H9 (cell line): ENCODE measurements at regions not wholly inside any gene's neighbourhood (a gene's known extent, or its start where the extent isn't known, plus 50 kb on each side); places are given as distances from the start of the nearest gene placed in this dataset.
A peak's percentile ranks its signal among the peaks of the same experiment; 100 is the strongest.

Experiments used
- DNase-seq: peaks from one replicate; pipeline ENCODE4 v3.0.0-alpha.2; 2017
- H2AFZ ChIP-seq: one replicate; pipeline ENCODE4 v1.6.1; 2013; ENCODE audit warnings: mild to moderate bottlenecking, low read length, control low read depth, moderate library complexity
- H2AK5ac ChIP-seq: 2 replicates; pipeline ENCODE4 v1.6.1; 2013; ENCODE audit warnings: low read length, control low read depth, mixed read lengths; ENCODE audit not compliant: insufficient read length
- H2BK120ac ChIP-seq: one replicate; pipeline ENCODE4 v1.6.1; 2013; ENCODE audit warnings: low read depth, mild to moderate bottlenecking, low read length, control low read depth, inconsistent platforms; ENCODE audit not compliant: poor library complexity, severe bottlenecking
- H2BK12ac ChIP-seq: 2 replicates; pipeline ENCODE4 v1.6.1; 2013; ENCODE audit warnings: low read length, control low read depth, mixed read lengths, low read depth; ENCODE audit not compliant: insufficient read length
- H2BK15ac ChIP-seq: 2 replicates; pipeline ENCODE4 v1.6.1; 2013; ENCODE audit warnings: low read depth, low read length, control low read depth
- H2BK20ac ChIP-seq: one replicate; pipeline ENCODE4 v1.6.1; 2013; ENCODE audit warnings: low read depth, mild to moderate bottlenecking, low read length, control low read depth, inconsistent platforms; ENCODE audit not compliant: poor library complexity, severe bottlenecking
- H2BK5ac ChIP-seq: 2 replicates; pipeline ENCODE4 v1.6.1; 2013; ENCODE audit warnings: low read length, control low read depth, mixed read lengths; ENCODE audit not compliant: insufficient read length
- H3K14ac ChIP-seq: 2 replicates; pipeline ENCODE4 v1.6.1; 2013; ENCODE audit warnings: low read length, control low read depth; ENCODE audit not compliant: insufficient read depth
- H3K18ac ChIP-seq: 2 replicates; pipeline ENCODE4 v1.6.1; 2013; ENCODE audit warnings: low read depth, mild to moderate bottlenecking, mixed read lengths, low read length, control low read depth; ENCODE audit not compliant: insufficient read length
- H3K23ac ChIP-seq: 2 replicates; pipeline ENCODE4 v1.6.1; 2013; ENCODE audit warnings: low read length, control low read depth, mixed read lengths, low read depth; ENCODE audit not compliant: insufficient read length
- H3K23me2 ChIP-seq: 2 replicates; pipeline ENCODE4 v1.6.1; 2013; ENCODE audit warnings: low read depth, mild to moderate bottlenecking, mixed read lengths, low read length, control low read depth; ENCODE audit not compliant: insufficient read length, poor library complexity, severe bottlenecking
- H3K27ac ChIP-seq: 2 replicates; pipeline ENCODE4 v1.5.1; 2013; ENCODE audit warnings: low read length, control low read depth, mixed read lengths, low read depth; ENCODE audit not compliant: insufficient read length
- H3K27me3 ChIP-seq: 2 replicates; pipeline ENCODE4 v1.6.1; 2013; ENCODE audit warnings: low read length, control low read depth, inconsistent platforms; ENCODE audit not compliant: insufficient read depth
- H3K4ac ChIP-seq: 2 replicates; pipeline ENCODE4 v1.6.1; 2013; ENCODE audit warnings: low read depth, mild to moderate bottlenecking, control low read depth, inconsistent platforms, low read length, moderate library complexity
- H3K4me1 ChIP-seq: 2 replicates; pipeline ENCODE4 v1.6.1; 2013; ENCODE audit warnings: low read length, control low read depth, inconsistent platforms; ENCODE audit not compliant: insufficient read depth
- H3K4me2 ChIP-seq: 2 replicates; pipeline ENCODE4 v1.6.1; 2013; ENCODE audit warnings: low read length, control low read depth, mixed read lengths; ENCODE audit not compliant: insufficient read length, insufficient read depth
- H3K56ac ChIP-seq: 2 replicates; pipeline ENCODE4 v1.6.1; 2013; ENCODE audit warnings: low read depth, mild to moderate bottlenecking, mixed read lengths, low read length, control low read depth; ENCODE audit not compliant: insufficient read length
- H3K79me1 ChIP-seq: 2 replicates; pipeline ENCODE4 v1.6.1; 2013; ENCODE audit warnings: low read depth, mild to moderate bottlenecking, moderate library complexity, low read length, control low read depth, inconsistent platforms; ENCODE audit not compliant: insufficient read depth, poor library complexity, severe bottlenecking
- H3K79me2 ChIP-seq: 2 replicates; pipeline ENCODE4 v1.6.1; 2013; ENCODE audit warnings: low read length, control low read depth, inconsistent platforms; ENCODE audit not compliant: insufficient read depth
- H3K9ac ChIP-seq: 2 replicates; pipeline ENCODE4 v1.6.1; 2013; ENCODE audit warnings: low read length, control low read depth, mixed read lengths; ENCODE audit not compliant: insufficient read length; ENCODE audit errors: extremely low read depth
- H3K9me3 ChIP-seq: one replicate; pipeline ENCODE4 v1.6.1; 2013; ENCODE audit warnings: low read depth, low read length, inconsistent platforms; ENCODE audit not compliant: control insufficient read depth
- H3T11ph ChIP-seq: one replicate; pipeline ENCODE4 v1.6.1; 2013; ENCODE audit warnings: mild to moderate bottlenecking, low read length, control low read depth, inconsistent platforms
- H4K20me1 ChIP-seq: one replicate; pipeline ENCODE4 v1.6.1; 2013; ENCODE audit not compliant: control insufficient read depth, insufficient read length, insufficient read depth
- H4K5ac ChIP-seq: 2 replicates; pipeline ENCODE4 v1.6.1; 2013; ENCODE audit warnings: low read depth, mild to moderate bottlenecking, mixed read lengths, low read length, control low read depth; ENCODE audit not compliant: insufficient read length
- H4K8ac ChIP-seq: replicated peaks from 2 replicates; pipeline ENCODE4 v1.6.1; 2013; ENCODE audit warnings: low read length, control low read depth, mixed read lengths, low read depth; ENCODE audit not compliant: insufficient read length
- H4K91ac ChIP-seq: 2 replicates; pipeline ENCODE4 v1.6.1; 2013; ENCODE audit warnings: low read depth, mild to moderate bottlenecking, moderate library complexity, mixed read lengths, low read length, control low read depth; ENCODE audit not compliant: insufficient read length
- H3K27ac Mint-ChIP-seq, 3 experiments: 2 replicates in 2 of 3; 3 replicates in 1 of 3; pipeline ENCODE4 v1.8.0; 2020 to 2021; ENCODE audit warnings: mixed read lengths in 3 of 3, mild to moderate bottlenecking in 1 of 3, moderate library complexity in 1 of 3
- H3K27me3 Mint-ChIP-seq: 2 replicates; pipeline ENCODE4 v1.8.0; 2021; ENCODE audit warnings: low read depth, mild to moderate bottlenecking, moderate library complexity, mixed read lengths
- H3K36me3 Mint-ChIP-seq, 3 experiments: 2 replicates in 2 of 3; 3 replicates in 1 of 3; pipeline ENCODE4 v1.8.0; 2020 to 2021; ENCODE audit warnings: low read depth in 3 of 3, mixed read lengths in 3 of 3; ENCODE audit not compliant: insufficient read depth in 1 of 3
- H3K4me1 Mint-ChIP-seq, 2 experiments: 2 replicates each; pipeline ENCODE4 v1.8.0; 2020; ENCODE audit warnings: mixed read lengths in 2 of 2
- H3K4me3 Mint-ChIP-seq, 2 experiments: 2 replicates in 1 of 2; 3 replicates in 1 of 2; pipeline ENCODE4 v1.8.0; 2020 to 2021; ENCODE audit warnings: mild to moderate bottlenecking in 2 of 2, mixed read lengths in 2 of 2, moderate library complexity in 1 of 2
- H3K9me3 Mint-ChIP-seq, 2 experiments: 2 replicates in 1 of 2; 3 replicates in 1 of 2; pipeline ENCODE4 v1.8.0; 2020; ENCODE audit warnings: mild to moderate bottlenecking in 2 of 2, mixed read lengths in 2 of 2, moderate library complexity in 1 of 2
- CTCF ChIP-seq: fragments of 200-600 bp; sonication (generic); conservative IDR thresholded peaks from 3 replicates; pipeline ENCODE4 v1.8.0; 2021; ENCODE audit warnings: antibody characterized with exemption, mild to moderate bottlenecking
- WGBS: extraction: QIAGEN DNeasy Blood & Tissue Kit; methylation state at CpG from one replicate; pipeline ENCODE4 v1.1.7; 2013; ENCODE audit warnings: missing lambda C conversion rate, low lambda C conversion rate, mixed read lengths; ENCODE audit not compliant: insufficient read length; ENCODE audit errors: extremely low coverage; 5-methylcytosine and 5-hydroxymethylcytosine counted together

- peaks cover 3 to 22% (median 14%) of the 10 kb centered on the region in 3 experiments for H3K36me3 Mint-ChIP-seq
- no peaks in the 10 kb centered on the region for H3K9me3 ChIP-seq
- no peak overlapping the region for H4K91ac ChIP-seq
- H3K56ac ChIP-seq, result no peak overlapping the region
- H3K79me2 ChIP-seq, result no peaks in the 10 kb centered on the region
- no peak overlapping the region for H4K8ac ChIP-seq
- H2AFZ ChIP-seq, result no peak overlapping the region
- H3K9ac ChIP-seq, result no peak overlapping the region
- H3K4ac ChIP-seq, result no peak overlapping the region
- H3K27ac Mint-ChIP-seq, result no peak overlapping the region
- H3T11ph ChIP-seq, result no peak overlapping the region
- H2BK15ac ChIP-seq, result peak overlapping the region; percentile 100; the same call in 1 of the 2 replicates
- H2AK5ac ChIP-seq, result no peak overlapping the region
- H3K4me3 Mint-ChIP-seq, result no peak overlapping the region
- no peak overlapping the region for H4K5ac ChIP-seq
- H2BK5ac ChIP-seq, result no peak overlapping the region
- H3K9me3 Mint-ChIP-seq, result peaks cover 3 to 9% of the 10 kb centered on the region in 2 experiments; a peak in 4 of 5 replicates
- H3K4me2 ChIP-seq, result no peak overlapping the region
- no peaks in the 10 kb centered on the region for H3K23me2 ChIP-seq
- no peaks in the 10 kb centered on the region; the same call in 1 of the 2 replicates for H3K27me3 Mint-ChIP-seq
- H3K27me3 ChIP-seq, result no peaks in the 10 kb centered on the region
- WGBS, result no CpG with 5 or more reads among the region's 1 CpG
- no peak overlapping the region for H3K23ac ChIP-seq
- no peaks in the 10 kb centered on the region for H4K20me1 ChIP-seq
- H3K4me1 ChIP-seq, result no peaks in the 10 kb centered on the region
- H2BK20ac ChIP-seq, result no peak overlapping the region
- H3K79me1 ChIP-seq, result no peaks in the 10 kb centered on the region
- DNase-seq, result no peak
- no peak for TF ChIP-seq CTCF
- H3K18ac ChIP-seq, result no peak overlapping the region
- H2BK120ac ChIP-seq, result no peak overlapping the region
- H3K14ac ChIP-seq, result no peak overlapping the region
- H2BK12ac ChIP-seq, result no peak overlapping the region
- H3K27ac ChIP-seq, result no peak overlapping the region
- peaks cover 0 to 6% of the 10 kb centered on the region in 2 experiments; a peak in 2 of 4 replicates for H3K4me1 Mint-ChIP-seq
These were observed 167.9 kb downstream of the MAGEB17 start for GRCh38 chrX:16335181-16335580.
